Esophagus squamous epithelium (tissue), 5 donors: ENCODE measurements at regions not wholly inside any gene's neighbourhood (a gene's known extent, or its start where the extent isn't known, plus 50 kb on each side); places are given as distances from the start of the nearest gene placed in this dataset.
"Not testable (repeated sequence)": the region's sequence is repeated elsewhere in the genome, so short reads cannot be mapped to it uniquely, and the experiment has no call there.

Experiments
- DNase-seq: peaks from one replicate; lab custom pipeline; 2025; lab: John Stamatoyannopoulos, UW
- H3K27ac ChIP-seq, 4 donors: fragments of 200-600 bp; sonication (generic); one replicate each; pipeline ENCODE4 v1.5.1; 2016 to 2019; ENCODE audit warnings: mild to moderate bottlenecking in 1 of 4
- H3K27me3 ChIP-seq, 4 donors: fragments of 200-600 bp; sonication (generic); 1 replicate in 3 of 4; 2 replicates in 1 of 4; pipeline versions ENCODE4 v1.5.1 to v1.6.0; 2017 to 2021; ENCODE audit warnings: antibody characterized with exemption in 1 of 4
- H3K36me3 ChIP-seq, 3 donors: fragments of 200-600 bp; sonication (generic); one replicate each; pipeline ENCODE4 v1.5.1; 2016 to 2019
- H3K4me1 ChIP-seq, 3 donors: fragments of 200-600 bp; sonication (generic); one replicate each; pipeline ENCODE4 v1.5.1; 2017 to 2019
- H3K4me3 ChIP-seq, 4 donors: fragments of 200-600 bp; sonication (generic); 1 replicate in 3 of 4; 2 replicates in 1 of 4; pipeline ENCODE4 v1.5.1; 2016 to 2019; ENCODE audit warnings: mild to moderate bottlenecking in 2 of 4, moderate library complexity in 1 of 4
- H3K9me3 ChIP-seq, 3 donors: fragments of 200-600 bp; sonication (generic); one replicate each; pipeline ENCODE4 v1.5.1; 2016 to 2019
- POLR2A ChIP-seq, 4 donors: fragments of 450-650 bp; IDR thresholded peaks; one replicate each; pipeline ENCODE4 v1.6.1; 2017; ENCODE audit warnings: antibody characterized with exemption in 4 of 4, mild to moderate bottlenecking in 4 of 4, moderate library complexity in 3 of 4
- WGBS, 2 donors: methylation state at CpG; one replicate each; pipeline ENCODE4 v1.1.5; 2018; 5-methylcytosine and 5-hydroxymethylcytosine counted together
- intact Hi-C: fragments of 100-400 bp; cut with DNase I; formaldehyde crosslinking; loops from one replicate; pipeline ENCODE4 v1.15.0; 2022
- TF ChIP-seq, protein P1 (sequence below), 6 experiments: fragments of 450-650 bp in 4 of 6; fragments of 200-600 bp in 2 of 6; sonication (generic) in 2 of 6; IDR thresholded peaks; one replicate each; pipeline ENCODE4 v1.5.1; 2016 to 2019; ENCODE audit warnings: antibody characterized with exemption in 6 of 6, mild to moderate bottlenecking in 4 of 6, moderate library complexity in 4 of 6
- donor health status: DM: yes; HTN: yes; CAD: no.

DNA sequence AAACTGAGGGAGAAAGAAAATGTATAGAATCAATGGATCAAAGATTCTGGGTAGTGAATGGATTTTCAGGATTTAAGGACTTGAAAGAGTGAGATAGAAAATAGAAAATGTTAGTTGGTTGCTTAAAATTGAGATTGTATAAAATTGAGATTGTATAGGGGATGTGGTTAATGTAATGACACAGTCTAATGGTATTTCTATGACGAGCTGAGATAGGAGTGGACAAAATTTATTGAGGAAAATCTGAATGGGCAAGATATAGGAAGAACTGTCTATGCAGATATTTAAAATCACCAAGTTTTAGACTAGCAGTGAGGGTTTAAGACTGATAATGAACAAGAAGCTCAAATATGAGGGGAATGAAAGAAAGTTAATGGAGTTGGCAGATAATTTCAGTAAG is 406.6 kb downstream of the NYAP2 start:
- Histone ChIP-seq H3K9me3 (no peaks in the 10 kb centered on the region), H3K27me3 (no peaks in the 10 kb centered on the region), H3K4me1 (no peaks in the 10 kb centered on the region), H3K27ac (no peak overlapping the region), H3K36me3 (no peaks in the 10 kb centered on the region), H3K4me3 (no peak overlapping the region)
- intact Hi-C loops: no loop called here
- no peak for DNase-seq
- TF ChIP-seq POLR2A (IDR thresholded peaks at IDR 0.05): no peak
- TF ChIP-seq, protein P1, sequence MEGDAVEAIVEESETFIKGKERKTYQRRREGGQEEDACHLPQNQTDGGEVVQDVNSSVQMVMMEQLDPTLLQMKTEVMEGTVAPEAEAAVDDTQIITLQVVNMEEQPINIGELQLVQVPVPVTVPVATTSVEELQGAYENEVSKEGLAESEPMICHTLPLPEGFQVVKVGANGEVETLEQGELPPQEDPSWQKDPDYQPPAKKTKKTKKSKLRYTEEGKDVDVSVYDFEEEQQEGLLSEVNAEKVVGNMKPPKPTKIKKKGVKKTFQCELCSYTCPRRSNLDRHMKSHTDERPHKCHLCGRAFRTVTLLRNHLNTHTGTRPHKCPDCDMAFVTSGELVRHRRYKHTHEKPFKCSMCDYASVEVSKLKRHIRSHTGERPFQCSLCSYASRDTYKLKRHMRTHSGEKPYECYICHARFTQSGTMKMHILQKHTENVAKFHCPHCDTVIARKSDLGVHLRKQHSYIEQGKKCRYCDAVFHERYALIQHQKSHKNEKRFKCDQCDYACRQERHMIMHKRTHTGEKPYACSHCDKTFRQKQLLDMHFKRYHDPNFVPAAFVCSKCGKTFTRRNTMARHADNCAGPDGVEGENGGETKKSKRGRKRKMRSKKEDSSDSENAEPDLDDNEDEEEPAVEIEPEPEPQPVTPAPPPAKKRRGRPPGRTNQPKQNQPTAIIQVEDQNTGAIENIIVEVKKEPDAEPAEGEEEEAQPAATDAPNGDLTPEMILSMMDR (IDR thresholded peaks at IDR 0.05): no peak
- 21 to 38% methylated on average over 1 of the region's 1 CpG for WGBS, 2 donors

DNA sequence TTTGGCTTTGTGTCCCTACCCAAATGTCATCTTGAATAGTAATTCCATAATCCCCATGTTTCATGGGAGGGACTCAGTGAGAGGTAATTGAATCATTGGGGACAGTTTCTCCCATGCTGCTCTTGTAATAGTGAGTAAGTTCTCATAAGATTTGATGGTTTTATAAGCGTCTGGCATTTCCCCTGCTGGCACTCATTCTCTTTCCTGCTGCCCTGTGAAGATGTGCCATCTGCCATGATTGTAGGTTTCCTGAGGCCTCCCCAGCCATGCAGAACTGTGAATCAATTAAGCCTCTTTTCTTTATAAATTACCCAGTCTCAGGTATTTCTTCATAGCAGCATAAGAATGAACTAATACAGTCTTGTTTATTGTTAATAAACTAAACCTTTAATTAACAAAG is 402.6 kb downstream of the NYAP2 start:
- DNase-seq, H3K27ac ChIP-seq, H3K9me3 ChIP-seq, H3K4me1 ChIP-seq, intact Hi-C loops, H3K4me3 ChIP-seq, H3K36me3 ChIP-seq, H3K27me3 ChIP-seq: not testable (repeated sequence)
- WGBS, 2 donors: 73 to 74% methylated on average over 1 of the region's 1 CpG

DNA sequence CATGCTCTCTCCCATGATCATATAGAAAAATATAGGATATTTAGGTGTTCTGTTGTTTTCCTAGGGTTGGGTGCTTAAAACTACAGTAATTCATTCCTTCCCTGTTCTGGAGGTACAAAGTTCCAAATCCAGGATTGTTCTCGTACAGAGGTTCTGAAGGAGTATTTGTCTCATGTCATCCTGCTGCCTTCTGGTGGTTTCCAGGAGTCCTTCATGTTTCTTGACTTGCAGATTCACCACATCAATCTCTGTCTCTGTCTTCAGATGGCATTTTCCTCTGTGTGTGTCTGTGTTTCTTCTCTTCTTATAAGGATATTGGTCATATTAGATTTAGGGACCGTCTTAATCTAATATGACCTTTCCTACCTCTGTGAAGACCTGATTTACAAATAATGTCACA is 397.9 kb downstream of the NYAP2 start:
- H3K27me3 ChIP-seq: no peaks in the 10 kb centered on the region
- H3K27ac ChIP-seq: no peak overlapping the region
- no peaks in the 10 kb centered on the region for H3K36me3 ChIP-seq
- H3K4me1 ChIP-seq: no peaks in the 10 kb centered on the region
- 73 to 78% methylated on average over 2 of the region's 2 CpGs for WGBS, 2 donors
- H3K4me3 ChIP-seq: no peak overlapping the region
- TF ChIP-seq, protein P1 (IDR thresholded peaks at IDR 0.05): no peak
- TF ChIP-seq POLR2A (IDR thresholded peaks at IDR 0.05): no peak
- intact Hi-C loops: no loop called here
- no peaks in the 10 kb centered on the region for H3K9me3 ChIP-seq
- DNase-seq: no peak

DNA sequence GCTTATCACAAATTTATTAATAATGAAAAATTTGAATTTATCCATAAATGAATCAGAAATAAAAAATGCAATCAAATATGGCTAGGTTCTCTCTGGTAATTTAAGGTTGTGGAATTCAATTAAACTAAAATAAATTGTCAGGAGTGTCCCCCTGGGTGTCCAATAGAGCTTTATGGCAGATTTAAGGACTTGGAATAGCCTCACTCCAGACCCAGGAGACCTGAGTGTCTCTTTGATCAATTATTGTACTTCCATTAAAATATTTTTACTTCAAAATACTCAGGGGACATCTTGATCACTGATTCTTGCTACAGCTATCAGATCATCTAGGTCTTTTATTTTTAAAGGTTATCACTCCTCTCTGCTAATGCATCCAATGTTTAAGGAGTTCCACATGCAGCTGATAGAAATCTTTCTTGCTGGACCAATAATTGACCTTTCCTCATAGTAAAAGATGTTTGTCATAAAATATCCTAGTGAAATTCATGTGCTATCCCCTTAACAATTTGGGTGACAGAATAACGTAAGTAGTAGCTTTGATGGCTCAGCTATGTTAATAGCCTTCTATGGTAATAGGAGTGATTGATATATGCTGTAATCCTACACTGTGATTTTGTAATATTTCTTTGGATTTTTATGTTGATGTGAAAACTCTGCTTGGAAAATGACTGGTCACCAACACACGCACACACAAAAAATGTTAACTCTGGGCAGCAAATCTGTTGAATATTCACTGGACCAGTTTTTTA is 395.3 kb downstream of the NYAP2 start:
- Histone ChIP-seq H3K27me3 (no peaks in the 10 kb centered on the region), H3K4me3 (no peak overlapping the region), H3K36me3 (no peaks in the 10 kb centered on the region), H3K4me1 (no peaks in the 10 kb centered on the region), H3K27ac (no peak overlapping the region), H3K9me3 (no peaks in the 10 kb centered on the region)
- no peak for DNase-seq
- 86 to 94% methylated on average over 2 of the region's 2 CpGs for WGBS, 2 donors
- TF ChIP-seq POLR2A (IDR thresholded peaks at IDR 0.05): no peak
- TF ChIP-seq, protein P1 (IDR thresholded peaks at IDR 0.05): no peak
- intact Hi-C loops: no loop called here

DNA sequence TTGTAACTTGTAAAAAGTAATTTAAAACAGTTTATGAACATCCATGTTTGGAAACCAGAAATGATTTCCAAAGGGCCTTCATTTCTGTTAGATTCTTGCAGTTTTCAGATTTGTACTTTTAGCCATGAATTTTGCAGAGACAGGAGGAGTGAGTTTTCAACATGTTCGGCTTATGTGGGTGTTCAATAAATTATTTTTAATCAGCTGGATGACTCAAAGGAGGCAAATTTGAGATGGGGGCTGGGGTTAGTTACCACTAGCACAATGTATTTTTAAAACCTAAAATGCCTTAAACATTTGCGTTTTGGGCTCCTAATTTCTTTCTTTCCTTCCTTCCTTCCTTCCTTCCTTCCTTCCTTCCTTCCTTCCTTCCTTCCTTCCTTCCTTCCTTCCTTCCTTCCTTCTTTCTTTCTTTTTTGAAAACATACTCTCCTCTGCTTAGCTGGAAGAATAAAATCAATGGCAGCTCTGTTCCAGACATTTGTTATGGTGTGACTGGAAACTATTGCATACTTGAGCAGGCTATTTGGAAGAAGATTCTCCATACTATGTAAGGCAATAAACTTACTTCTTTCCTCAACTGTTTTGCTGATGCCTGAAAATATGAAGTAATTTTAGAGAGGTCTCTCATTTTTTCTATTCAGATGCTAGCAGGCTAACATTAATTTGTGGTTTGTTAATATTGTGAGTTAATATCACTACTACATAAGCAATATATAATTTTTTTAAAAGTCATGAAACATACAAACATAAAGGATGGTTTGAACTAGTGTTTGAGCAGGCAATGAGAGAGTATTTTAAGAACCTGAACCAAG is 394.4 kb downstream of the NYAP2 start:
- WGBS, 2 donors: 63 to 77% methylated on average over 2 of the region's 2 CpGs
- Histone ChIP-seq H3K9me3 (no peaks in the 10 kb centered on the region), H3K27ac (no peak overlapping the region), H3K4me1 (no peaks in the 10 kb centered on the region), H3K4me3 (no peak overlapping the region), H3K27me3 (no peaks in the 10 kb centered on the region), H3K36me3 (no peaks in the 10 kb centered on the region)
- no peak for DNase-seq
- no peak for TF ChIP-seq POLR2A (IDR thresholded peaks at IDR 0.05)
- TF ChIP-seq, protein P1 (IDR thresholded peaks at IDR 0.05): no peak
- intact Hi-C loops: no loop called here
